SW 1271 (cell line): ENCODE measurements at regions not wholly inside any gene's neighbourhood (a gene's known extent, or its start where the extent isn't known, plus 50 kb on each side); places are given as distances from the start of the nearest gene placed in this dataset.
A peak's percentile ranks its signal among the peaks of the same experiment; 100 is the strongest.

Source experiments
- DNase-seq, 2 experiments: peaks; one replicate each; lab custom pipeline; 2025; lab: John Stamatoyannopoulos, UW

DNA sequence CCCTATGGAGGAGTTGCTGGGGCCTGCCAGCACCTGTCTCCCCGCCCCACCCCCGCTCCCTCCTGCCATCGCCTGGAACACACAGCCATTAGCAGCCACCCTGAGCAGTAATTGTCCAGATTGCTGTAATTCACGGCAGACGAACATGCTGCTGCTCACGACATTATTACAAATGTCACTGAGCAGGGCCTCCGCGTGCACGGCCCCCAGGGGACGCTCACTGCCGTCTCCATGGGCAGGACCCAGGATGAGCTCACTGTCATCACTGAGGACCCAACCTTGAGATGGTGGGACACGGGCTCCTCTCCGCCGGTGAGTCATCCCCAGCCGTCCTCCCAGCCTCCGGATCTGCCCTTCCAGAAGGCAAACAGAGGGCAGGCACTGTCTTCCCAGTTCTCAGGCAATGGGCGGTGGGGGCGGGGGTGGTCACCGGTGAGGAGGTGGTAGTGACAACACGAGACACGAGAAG, 100.4 kb downstream of the RFLNA start:
- no peak for DNase-seq

DNA sequence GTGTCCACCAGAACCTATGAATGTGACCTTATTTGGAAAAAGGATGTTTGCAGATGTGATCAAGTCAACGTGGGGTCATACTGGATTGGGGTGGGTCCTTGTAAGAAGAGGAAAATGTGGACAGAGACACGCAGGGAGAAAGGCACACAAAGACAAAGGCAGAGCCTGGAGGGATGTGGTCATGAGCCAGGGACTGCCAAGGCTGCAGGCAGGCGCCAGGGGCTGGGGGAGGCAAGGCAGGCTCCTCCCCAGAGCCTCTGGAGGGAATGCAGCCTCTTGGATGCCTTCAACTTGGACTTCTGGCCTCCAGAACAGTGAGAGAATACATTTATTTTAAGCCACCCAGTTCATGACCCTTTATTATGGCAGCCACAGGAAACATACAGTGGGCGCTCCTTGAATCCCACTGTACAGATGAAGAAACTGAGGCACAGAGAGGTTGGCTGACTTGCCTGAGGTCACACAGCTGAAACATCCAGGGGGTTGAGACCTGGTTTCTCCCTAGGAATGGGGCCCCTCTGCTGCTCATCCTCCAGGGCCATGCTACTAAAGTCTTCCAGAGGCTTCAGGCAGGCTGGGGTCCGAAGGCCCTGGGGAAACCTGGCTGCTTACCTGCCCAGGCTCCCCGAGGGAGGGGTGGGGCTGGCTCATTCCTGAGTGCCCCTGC, 99.7 kb downstream of the RFLNA start:
- DNase-seq, result no peak

- DNase-seq, result no peak
These were observed 98.9 kb downstream of the RFLNA start for GRCh38 chr12:124393831-124394230.

GRCh38 chr12:124393414-124393790, 98.5 kb downstream of the RFLNA start:
- no peak for DNase-seq

GRCh38 chr12:124392667-124393413, 97.9 kb downstream of the RFLNA start:
- no peak for DNase-seq

GRCh38 chr12:124392271-124392666, 97.4 kb downstream of the RFLNA start:
- no peak for DNase-seq

- peak in 1 of 2 experiments; percentile 21 for DNase-seq
These were observed 96.7 kb downstream of the RFLNA start for GRCh38 chr12:124391340-124392261.

DNA sequence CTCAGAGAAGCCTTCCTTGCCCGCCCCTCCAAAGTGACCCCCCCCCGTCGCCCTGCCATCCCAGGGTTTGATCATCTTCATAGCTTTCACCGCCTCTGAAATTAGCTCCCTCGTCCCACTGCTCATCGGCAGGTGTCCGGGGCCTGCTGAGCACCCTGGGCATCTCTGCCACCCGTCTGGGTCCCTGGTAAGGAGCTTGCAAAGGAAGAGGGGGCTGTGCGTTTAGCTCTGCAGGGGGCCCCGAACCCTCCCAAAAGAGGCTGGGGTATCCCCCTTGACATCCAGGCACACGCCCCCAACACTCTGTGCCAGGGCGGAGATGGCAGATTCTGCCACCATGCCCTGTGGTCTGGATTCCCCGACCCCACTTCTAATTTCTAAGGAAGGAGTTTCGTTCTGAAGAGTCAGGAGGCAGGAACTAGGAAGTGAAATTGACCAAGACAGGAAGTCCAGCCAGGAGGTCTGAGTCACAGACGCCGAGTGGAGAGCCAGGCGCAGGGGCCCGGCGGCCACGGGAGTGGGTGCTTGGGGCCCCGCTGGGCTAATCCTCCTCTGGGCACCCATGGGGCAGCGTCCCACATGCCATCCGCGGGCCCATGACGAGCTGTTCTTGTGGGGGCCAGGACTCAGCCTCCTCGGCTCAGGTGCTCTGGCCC, 95.7 kb downstream of the RFLNA start:
- peak; percentile 52 to 68 for DNase-seq

- DNase-seq, result no peak
These were observed 95.0 kb downstream of the RFLNA start for GRCh38 chr12:124389725-124390441.

DNA sequence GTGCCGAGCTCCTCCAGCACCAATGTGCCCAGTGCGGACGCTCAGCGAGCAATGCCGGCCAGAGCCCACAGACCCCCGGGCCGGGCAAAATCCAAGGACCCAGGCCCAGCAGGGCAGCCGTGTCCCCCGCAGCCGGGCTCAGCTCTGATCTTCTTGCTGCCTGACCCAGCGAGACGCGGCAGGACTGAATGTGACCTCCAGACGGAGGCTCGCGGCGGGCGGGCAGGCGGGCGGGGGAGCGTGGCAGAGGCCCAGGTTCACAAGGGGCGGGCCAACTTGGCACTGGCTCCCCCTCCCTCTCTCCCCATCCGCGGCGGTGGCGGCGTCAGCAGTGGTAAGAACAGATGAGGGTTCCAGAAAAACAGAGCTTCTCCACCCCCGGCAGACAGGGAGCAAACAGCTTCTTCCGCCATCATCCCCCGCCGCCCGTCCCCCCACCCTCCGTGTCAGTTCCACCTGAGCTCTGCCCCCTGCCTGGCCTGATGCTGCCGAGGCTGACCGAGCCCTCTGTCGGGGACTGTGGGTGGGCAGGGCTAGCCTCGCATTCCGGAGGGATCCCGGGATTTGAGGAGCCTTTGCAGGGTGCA, 94.3 kb downstream of the RFLNA start:
- no peak for DNase-seq

DNA sequence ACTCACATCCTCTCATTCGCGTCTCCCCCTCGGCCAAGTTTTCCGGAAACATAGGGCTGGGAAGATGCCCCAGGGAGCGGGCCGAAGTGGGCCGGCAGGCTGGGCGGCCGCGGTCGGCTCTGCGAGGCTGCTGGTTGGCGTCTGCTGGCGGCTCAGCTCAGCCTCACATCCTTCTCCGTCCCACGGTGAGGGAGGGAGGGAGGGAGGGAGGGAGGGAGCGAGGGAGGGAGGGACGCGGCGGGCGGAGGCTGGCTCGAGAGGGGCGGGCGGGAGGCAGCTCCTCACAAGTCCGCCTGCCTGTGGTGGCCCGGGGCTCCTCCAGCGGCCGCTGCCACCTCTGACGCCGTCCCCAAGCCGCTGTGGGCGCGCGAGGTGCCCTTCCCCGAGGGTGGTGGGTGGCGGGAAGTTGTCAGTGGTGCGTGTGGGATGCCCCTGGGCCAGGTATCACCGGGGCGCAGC, 93.8 kb downstream of the RFLNA start:
- peak in 1 of 2 experiments; percentile 44 for DNase-seq

DNA sequence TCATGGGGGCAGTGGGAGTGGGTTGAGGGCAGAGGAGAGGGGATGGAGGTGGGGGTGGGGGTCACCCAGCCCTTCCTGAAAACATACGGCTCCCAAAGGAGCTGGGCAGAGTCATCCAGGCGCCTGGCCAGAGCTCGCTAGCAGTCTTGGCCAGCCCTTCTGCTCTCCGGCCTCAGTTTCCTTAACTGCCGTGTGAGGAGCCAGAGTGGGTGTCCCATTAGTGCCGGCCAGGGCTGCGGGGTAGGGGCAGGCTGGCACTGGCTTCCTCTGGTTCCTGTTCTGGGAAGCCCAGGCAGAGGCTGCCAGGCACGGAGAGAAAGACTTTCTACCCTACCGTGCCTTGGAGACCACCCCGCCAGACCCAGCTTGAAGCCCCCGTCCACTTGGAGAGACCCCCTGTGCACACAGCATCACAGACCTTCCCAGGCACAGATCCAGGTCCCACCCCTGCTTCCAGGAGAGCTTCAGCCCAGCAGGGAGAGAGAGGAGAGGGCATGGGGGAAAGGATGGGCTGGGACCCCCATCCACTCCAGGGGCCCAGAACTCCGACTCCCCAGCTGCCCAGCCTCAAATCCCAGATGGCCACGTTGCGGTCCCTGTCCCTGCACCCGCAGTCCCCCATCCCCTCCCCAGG, 93.3 kb downstream of the RFLNA start:
- DNase-seq, result no peak

DNA sequence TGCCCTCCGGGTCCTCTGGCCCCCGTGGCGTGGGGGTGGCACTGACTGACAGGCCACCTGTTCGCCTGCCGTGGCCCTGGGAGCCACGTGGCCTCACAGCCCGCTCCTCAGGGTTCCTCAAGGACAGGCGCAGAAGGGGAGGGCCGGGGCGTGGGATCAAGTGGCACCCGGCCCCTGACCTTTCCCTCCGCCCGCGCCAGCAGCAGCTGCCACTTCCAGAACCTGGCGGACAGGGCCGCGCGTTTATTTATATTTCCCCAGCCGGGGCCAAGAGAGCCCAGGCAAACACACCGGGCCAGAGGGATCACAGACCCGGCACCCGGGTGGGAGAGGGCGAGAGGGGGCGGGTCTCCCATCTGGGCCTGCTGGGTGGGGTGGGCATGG, 92.6 kb downstream of the RFLNA start:
- DNase-seq, result no peak

DNA sequence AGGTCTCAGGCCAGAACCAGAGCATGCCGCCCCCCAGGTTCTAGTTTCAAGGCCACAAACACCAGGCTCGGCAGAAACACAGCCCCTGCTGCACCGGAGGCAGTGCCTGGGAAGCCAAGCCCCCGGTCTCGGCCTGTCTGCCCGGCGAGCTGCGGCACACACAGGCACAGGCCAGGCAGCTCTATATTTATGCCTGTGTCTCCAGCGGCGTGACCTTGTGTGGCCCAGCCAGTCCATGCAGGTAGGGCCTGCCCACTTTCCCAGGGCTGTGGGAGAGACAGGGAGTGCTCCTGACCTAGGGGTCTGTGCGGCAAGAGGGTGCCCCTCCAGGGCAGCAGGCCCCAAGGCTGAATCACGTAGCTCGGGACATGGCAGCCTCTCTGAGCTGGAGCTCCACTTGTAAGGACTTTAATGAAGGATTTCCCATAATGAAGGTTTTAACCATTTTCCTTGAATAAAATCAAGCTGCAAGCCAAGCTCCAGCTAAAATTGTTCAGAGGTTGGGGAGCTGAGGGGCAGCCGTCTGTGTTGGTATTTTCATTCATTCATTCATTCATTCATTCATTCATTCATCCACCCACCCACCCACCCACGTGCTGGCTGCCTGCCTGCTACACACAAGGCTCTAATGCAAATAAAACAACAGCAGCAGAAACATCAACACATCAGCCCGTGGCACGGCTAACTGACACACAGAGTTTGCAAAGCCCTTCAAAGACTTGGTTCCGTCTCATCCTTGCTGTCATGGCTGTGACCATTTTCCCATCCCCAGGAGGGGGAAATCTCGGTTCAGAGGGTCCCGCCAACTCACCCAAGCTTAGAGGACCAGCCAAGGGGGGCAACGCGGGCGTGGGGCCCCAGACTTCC, 92.0 kb downstream of the RFLNA start:
- DNase-seq, result no peak

- no peak for DNase-seq
These were observed 91.2 kb downstream of the RFLNA start for GRCh38 chr12:124386059-124386458.

- peak in 1 of 2 experiments; percentile 59 for DNase-seq
These were observed 90.5 kb downstream of the RFLNA start for GRCh38 chr12:124385219-124385969.

DNA sequence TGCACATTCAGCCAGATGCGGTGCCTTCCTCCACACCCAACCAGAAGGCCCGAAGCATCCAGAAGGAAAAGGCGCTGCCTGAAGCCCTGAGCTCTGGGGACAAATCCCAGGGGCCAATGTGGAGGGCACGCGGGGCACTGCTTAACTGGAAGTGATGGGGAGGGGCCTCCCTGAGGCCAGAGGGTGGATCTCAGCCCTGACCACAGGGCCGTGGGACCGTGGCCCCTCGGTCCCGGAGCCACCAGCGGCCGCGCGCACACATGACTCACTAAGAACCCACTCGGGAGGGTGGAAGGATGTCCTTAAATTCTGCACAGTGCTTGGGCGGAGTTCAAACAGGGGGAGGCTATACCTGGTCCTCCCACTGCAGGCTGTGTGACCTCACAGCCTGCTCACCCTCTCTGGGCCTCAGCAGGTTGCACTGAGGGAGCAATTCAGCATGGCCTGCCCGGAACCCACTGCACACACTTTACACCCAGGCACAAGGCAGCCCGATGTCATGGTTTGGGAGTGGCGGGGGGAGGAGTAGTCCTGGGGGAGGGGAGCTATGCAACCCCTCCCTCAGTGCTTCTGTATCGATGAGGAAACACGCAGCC, 89.5 kb downstream of the RFLNA start:
- no peak for DNase-seq

- no peak for DNase-seq
These were observed 88.1 kb downstream of the RFLNA start for GRCh38 chr12:124383028-124383427.
